Activated CD8-positive, alpha-beta memory T cell treated with anti-CD3 and anti-CD28 coated beads for 1 hour (primary cell): ENCODE measurements at regions not wholly inside any gene's neighbourhood (a gene's known extent, or its start where the extent isn't known, plus 50 kb on each side); places are given as distances from the start of the nearest gene placed in this dataset.

ENCODE experiments used
- DNase-seq, 2 donors: peaks; one replicate each; pipeline ENCODE4 v3.0.0-alpha.2; 2020; ENCODE audit warnings: low read depth in 1 of 2; ENCODE audit errors: extremely low read depth in 1 of 2

- DNase-seq: no peak
Observed at GRCh38 chr20:57013741-57014140, 252.7 kb downstream of the BMP7 start.

GRCh38 chr20:57020364-57020763 lies 246.1 kb downstream of the BMP7 start:
- DNase-seq: no peak

- no peak for DNase-seq
Observed at GRCh38 chr20:57022306-57022705, 244.1 kb downstream of the BMP7 start.

GRCh38 chr20:57023007-57023406 lies 243.4 kb downstream of the BMP7 start:
- DNase-seq: no peak

GRCh38 chr20:57023997-57024396 lies 242.4 kb downstream of the BMP7 start:
- no peak for DNase-seq

GRCh38 chr20:57024849-57025248 lies 241.6 kb downstream of the BMP7 start:
- DNase-seq: no peak

- DNase-seq: no peak
Observed at GRCh38 chr20:57025261-57025660, 241.2 kb downstream of the BMP7 start.

- no peak for DNase-seq
Observed at GRCh38 chr20:57025666-57026224, 240.7 kb downstream of the BMP7 start.

- DNase-seq: no peak
Observed at GRCh38 chr20:57027777-57028176, 238.7 kb downstream of the BMP7 start.

GRCh38 chr20:57030611-57031600 lies 235.5 kb downstream of the BMP7 start:
- DNase-seq: no peak

GRCh38 chr20:57031867-57032355 lies 234.5 kb downstream of the BMP7 start:
- no peak for DNase-seq

- no peak for DNase-seq
Observed at GRCh38 chr20:57032847-57033246, 233.6 kb downstream of the BMP7 start.

GRCh38 chr20:57034001-57034400 lies 232.4 kb downstream of the BMP7 start:
- DNase-seq: no peak

- DNase-seq: no peak
Observed at GRCh38 chr20:57037689-57038088, 228.8 kb downstream of the BMP7 start.

GRCh38 chr20:57038608-57039440 lies 227.6 kb downstream of the BMP7 start:
- no peak for DNase-seq

- DNase-seq: no peak
Observed at GRCh38 chr20:57040466-57040865, 226.0 kb downstream of the BMP7 start.

GRCh38 chr20:57040924-57041323 lies 225.5 kb downstream of the BMP7 start:
- DNase-seq: no peak

GRCh38 chr20:57043091-57043490 lies 223.3 kb downstream of the BMP7 start:
- DNase-seq: no peak

GRCh38 chr20:57043669-57044268 lies 222.7 kb downstream of the BMP7 start:
- no peak for DNase-seq

- no peak for DNase-seq
Observed at GRCh38 chr20:57047281-57048026, 219.0 kb downstream of the BMP7 start.
